NCI-H1105 (cell line): ENCODE measurements at regions not wholly inside any gene's neighbourhood (a gene's known extent, or its start where the extent isn't known, plus 50 kb on each side); places are given as distances from the start of the nearest gene placed in this dataset.
A peak's percentile ranks its signal among the peaks of the same experiment; 100 is the strongest.

Source experiments
- DNase-seq: peaks from one replicate; lab custom pipeline; 2025; lab: John Stamatoyannopoulos, UW

DNA sequence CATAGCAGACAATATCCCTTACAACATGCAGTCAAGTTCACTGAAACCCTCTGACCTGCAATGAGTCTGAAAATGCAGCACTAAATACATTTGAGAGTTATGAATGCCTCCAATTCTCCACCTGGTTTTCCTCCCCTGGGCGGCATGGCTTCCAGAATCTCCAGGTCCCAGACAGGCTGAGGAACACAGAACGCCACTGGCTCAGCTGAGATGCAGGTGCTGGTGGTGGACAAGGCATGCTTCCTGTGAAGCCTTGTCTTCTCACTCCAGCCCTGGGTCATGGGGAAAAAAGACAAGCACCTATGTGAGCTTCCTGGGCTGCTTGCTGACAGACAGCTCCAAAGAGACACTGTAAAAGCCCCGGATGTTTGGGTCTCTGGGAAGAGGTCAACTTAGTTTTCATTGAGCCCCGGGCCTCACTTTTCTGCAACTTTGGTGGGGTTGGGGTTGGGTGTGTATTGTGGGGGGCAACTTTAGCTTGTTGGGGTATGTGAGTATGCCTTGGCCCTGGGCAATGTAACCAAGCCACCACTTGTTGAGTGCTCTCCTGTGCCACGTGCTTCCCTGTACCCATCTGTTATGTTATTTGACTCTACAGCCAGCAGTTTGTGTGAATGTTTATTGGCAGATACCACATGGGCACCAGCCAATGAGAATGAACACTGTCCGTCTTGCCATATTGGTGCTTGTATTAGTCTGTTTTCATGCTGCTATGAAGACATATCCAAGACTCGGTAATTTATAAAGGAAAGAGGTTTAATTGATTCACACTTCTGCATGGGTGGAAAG is 127.8 kb downstream of the EMX2 start:
- DNase-seq: no peak

DNA sequence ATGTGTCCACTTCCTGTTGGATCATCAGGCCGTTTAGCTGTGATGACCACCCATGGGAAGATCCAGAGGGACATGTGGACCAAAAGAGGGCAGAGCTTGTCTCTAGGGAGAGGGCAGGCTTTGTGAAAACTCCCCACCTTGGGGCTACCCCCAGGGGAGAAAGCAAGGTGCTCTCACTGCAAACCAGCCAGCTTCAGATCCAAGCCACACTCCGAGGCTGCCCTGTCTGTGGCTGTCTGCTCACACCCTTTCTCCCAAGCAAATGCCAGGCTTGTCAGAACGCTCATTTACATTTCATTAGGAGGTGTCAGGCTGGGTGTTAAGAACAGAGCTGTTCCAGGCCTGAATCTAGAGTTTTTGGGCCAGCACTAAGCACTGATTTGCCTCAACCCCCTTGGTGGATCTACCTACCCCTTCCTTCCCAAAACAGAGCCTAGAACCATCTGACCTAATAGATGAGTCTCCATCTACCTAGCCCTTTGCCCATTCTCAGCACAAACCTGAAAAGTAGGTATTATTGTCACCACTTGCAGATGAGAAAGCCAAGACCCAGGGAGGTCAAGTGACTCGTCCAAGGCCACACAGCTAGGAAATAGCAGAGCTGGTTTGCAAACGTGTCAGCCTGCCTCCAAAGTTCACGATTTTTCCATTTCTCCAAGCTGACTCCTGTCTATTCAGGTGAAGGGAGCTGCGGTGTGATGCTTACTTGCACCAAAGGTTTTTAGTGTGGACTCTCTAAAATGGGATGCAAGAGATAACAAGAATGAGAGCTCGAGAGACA is 130.9 kb downstream of the EMX2 start:
- DNase-seq: no peak

DNA sequence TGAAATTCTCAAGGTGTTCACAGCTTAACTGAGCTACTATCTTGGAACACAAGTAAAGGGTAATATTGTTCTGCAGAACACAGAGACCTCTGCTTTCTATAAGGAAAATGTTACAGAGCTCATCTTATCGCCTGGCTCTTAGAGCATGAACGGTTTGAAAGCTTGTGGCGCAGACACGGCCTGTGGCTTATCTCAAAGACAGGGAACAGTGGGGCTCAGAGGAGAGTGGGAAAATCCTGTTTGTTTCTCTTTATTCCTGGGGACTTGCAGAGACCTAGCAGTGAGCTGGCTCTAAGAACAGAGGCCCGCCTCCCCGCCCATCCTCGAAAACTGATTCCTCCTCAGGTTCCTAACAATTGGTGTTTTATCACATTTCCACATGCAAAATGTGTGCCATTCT is 131.7 kb downstream of the EMX2 start:
- DNase-seq: no peak

DNA sequence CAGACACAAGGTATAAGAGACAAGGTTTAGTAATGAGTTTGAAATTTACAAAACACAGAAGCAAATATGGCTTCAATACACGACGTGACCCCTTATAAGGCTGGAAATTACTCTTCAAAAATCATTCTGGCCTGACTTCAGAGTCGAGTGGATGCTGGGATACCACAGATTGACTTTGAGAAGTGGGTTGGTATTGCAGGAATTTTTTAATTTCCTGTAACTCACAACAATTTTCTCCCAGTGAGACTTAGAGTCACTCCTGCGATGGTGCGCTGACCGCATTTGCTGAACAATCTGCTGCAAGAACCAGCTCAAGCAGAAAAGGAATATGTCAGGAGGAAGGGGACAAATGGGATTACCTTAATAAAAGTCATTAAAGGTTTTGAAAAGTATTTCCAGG is 132.1 kb downstream of the EMX2 start:
- DNase-seq: no peak

DNA sequence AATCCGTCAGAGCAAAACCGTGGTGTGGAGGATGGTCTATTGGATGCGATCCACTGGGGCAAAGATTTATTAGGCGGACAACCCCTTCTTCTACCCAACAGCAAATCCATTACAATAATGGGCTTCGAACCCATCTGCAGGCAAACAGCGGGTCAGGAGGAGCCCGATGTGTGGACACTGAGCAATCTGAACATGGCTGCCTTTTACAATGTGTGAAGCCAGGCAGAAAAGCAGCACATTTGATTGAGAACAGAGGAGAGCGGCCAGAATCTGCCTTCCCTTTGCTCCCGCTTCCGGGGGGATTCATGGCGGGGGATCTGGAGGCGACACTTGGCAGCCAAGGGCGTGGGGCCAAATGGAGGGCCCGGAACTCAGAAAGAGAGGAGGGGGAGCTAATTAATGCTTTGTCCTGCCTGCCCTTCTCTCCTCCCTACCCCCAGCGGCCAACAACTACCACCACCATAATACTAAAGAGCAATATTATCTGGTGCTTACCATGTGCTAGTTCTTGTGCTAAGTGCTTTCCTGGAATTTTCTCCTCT is 133.0 kb downstream of the EMX2 start:
- DNase-seq: no peak

DNA sequence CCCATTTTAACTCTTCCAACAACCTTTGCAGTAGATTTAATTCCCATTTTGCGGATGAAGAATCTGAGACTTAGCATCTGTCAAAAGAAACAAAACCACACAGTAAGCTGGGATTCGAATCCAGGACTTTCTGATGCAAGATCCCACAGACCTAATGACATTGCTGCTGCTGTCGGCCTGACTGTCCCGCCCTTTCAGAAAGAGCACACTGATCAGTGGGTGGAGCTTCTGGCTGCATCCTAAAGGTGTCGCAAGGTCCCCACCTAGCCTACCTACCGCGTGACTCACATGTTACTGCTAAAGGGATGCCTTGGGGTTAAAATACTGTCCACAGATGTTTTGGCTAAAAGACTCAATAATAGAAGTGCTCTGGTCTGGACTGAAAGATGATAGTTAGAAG is 134.7 kb downstream of the EMX2 start:
- no peak for DNase-seq

DNA sequence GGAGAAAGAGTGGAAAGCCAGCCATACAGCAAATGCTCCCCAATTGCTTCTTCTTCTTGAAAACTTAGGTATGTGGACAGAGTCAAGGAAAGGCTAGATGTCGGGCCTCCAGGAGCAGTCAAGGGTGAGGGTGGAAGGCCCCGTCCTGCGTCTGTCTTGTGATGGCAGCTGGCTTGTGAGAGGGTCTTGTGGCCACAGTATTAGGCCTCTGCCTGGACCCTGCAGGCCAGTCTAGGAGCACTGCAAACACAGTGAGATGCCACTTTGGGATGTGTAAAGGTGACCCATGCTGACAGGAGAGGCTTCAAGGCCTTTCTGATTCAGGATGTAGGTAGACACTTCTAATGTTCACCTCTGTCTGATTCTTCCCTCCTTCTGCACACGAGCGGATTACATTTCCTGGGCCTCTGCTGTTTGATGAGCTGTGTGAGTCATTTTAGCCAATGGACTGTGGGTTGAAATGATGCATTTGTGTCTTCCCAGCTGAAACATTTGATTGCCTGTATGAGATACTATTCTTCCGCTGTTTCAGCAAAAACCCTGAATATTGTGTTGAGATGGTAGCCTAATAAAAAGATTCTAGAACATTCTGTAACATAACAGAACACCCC is 135.4 kb downstream of the EMX2 start:
- DNase-seq: no peak

DNA sequence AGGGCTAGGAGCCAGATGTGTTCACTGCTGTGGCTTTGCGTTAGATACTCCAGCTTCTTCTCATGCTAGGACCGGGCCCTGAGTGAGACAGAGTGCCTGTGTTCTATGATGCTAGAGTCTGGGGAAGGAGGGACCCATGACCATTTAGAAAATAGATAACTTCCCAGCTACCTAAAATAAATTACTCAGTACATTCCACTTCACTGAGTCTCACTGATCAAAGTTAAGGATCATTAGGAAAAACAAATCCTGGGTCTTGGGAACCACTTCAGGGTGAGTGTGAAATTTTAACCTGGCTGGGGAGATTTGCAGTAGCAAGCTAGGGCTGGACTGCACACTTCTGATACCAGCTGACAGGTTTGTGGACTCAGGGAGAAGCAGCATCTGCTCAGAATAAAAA is 138.1 kb downstream of the EMX2 start:
- DNase-seq: no peak

DNA sequence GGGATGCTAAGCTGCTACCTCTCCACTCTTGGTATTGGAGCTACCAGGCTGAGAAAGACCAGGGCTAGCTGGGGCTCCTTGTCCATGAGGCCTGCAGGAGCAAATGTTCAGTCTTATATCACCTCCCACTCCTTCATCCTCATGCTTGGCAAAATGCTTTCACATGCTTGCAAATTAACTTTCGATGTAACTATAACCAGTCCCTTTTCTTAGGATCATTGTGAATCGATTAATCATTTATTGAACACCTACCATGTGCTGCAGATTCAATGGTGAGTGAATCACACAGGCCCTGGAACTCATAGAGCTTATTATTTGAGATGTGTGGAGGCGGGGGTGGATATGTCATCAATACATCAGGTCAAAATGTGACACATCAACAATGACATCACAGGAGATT is 138.6 kb downstream of the EMX2 start:
- DNase-seq: no peak

DNA sequence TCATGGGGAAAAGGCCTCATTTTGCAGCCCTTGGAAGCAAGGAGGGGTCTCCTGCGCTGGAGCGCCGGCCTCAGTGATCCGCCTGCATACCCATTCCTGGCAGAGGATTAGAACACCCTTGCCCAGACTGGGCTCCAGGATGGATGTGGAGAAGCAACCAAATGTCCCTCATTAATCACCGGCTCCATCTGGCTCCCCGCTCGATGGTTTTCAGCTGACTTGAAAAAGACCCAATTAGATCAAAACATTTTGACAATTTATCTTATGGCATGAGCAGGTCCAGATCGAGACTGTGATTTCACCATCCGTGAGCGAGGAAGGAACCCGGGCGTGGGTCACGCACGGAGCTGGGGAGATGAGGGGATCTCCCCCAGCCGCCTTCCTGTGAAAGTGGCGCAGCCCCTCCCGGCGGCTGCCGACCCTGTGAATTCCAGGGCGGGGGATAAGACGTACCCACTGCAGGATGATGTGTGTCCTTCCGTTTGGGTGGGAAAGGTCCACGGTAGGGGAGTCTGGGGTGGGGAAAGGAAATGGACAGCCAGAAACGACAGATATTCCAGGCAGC is 141.6 kb downstream of the EMX2 start:
- DNase-seq: no peak

DNA sequence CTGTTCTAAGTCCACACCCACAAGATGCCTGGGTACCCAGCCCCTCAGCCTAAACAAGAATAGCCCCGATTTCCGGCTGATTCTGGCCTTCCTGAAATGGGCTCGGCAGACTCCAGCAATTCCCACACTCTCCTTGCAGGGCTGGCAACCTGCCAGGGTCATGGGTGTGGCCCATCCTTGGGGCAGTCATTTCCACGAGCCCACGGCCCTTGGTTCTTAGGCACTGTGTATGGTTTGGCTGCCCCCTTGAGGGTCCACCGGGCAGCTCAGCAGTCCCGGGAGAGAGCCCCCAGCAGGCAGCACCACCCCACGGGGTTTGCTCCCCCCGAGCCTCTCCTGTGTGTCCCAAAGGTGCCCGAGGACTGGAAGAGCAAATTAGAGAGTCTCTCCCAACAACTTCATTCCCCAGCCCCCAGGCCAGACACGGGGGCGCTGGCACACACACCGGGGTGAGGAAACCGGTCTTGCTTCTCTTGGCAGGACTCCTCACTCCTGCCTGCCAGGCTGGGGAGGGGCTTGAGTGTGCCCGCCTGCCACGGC is 142.2 kb downstream of the EMX2 start:
- DNase-seq: peak; percentile 12

DNA sequence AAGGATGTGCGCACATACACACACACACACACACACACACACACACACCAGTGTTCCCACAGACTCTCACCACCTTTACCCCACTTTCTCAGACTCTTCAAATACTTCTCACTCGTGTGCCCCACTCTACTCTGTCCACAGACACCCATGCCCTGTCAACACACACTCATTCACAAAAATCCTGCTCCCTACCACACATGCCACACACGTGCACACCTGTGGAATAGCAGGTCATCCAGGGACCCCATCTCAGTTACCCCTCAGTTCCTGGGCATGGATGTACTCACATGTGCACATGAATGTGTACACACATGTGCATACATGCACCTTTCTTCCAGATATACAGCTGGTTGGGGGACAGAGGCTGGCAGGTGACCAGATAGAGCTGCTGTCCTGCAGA is 142.9 kb downstream of the EMX2 start:
- DNase-seq: no peak

DNA sequence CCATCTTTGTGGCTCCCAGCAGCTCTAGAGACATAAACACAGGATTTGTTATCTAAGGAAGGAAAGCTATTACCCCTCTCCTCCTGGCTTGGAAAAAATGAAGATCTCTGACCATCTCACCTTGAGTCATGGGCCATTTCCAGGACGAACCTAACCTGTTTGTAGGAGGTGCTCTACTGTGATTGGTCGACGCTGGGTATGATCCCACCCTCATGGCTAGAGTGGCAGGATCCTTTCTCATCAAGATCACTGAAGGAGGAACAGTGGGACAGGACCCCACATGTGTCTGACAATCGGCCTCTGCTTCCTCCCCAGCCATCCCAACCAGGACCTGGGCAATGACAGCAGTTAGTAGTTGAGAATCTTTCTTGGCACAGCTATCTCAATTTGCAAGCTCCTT is 144.1 kb downstream of the EMX2 start:
- no peak for DNase-seq

DNA sequence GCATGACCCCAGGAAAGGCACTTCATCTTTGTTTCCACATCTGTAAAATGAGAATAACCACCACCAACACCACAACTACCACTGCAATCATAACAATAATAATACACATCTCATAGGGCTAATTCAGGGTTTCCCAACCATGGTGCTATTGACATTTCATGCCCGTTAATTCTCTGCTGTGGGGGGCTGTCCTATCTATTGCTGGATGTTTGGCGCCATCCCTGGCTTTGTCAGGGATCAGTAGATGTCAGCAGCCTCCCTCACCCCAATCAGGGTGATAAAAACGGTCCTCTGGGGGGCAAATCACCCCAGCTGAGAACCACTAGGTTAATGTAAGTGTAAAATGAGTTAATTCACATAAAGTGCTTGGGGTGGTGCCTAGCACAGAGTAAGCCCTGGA is 145.8 kb downstream of the EMX2 start:
- DNase-seq: no peak

DNA sequence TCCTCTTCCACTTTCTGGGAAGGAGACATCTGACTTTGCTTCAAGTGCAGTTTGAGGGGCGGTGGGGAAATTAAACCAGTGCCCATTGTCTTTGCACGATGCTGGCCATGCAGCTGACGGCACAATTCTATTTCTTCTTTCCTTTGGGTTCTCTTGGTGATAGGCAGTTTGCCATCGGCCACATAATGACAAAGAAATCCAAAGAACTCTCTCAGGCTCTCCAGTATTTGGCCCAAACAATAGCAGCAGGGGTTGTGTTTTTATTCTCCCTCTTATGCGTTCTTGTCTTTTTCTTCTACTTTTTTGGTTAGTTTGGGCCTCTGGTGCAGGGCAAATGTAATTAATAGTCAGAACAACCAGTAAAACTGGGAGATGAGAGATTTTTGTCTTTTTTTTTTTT is 147.0 kb downstream of the EMX2 start:
- no peak for DNase-seq

DNA sequence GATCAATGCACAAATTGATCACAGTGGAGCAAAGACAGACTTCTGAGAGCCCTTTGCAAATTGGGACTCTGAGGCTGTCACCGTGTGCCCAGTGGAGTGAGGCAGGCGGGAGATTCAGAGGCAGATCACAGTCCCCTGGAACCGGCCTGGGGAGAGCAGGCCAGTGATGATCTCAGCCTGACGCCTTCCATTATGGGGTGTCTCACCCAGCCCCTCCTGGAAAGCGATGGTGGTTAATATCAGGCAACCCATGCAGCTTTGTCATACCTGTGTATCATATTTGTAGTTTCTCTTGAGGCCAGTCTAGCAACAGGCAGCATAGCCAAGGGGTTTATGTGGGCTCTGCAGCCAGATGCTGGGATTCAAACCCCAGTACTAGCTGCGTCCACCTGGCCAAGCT is 147.8 kb downstream of the EMX2 start:
- no peak for DNase-seq

DNA sequence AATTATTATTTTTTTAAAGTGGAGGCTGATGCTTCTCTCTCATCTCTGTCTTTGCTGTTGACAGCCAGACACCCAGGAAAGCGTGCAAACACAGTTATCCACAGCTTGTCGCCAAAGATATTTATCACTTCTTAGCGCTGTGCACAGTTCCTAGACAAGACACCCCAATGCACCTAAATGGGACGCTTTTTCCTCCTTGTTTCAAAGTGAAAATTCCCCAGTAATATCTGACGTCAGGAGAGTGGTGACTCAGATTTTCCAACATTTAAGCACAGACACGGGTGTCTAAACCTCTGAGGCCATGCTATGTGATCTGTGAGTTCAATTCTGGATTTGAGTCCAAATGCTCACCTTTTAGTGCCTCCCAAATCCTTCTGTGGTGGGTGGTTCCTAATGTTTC is 151.6 kb downstream of the EMX2 start:
- DNase-seq: no peak

DNA sequence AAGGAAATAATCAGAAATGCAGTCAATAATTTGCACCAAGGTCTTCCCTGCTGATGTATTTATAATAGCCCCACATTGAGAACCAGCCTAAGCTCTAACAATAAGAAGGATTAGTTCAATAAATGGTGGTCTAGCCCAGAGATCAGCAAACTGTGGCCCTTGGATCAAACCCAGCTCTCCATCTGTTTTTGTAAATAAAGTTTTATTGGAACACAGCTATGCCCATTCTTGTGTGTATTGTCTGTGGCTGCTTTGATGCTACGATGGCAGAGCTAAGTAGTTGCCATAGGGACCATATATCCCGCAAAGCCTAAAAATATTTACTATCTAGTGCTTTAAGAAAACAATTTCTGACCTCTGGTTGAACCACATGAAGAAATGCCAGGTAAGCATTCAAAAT is 154.9 kb downstream of the EMX2 start:
- no peak for DNase-seq

DNA sequence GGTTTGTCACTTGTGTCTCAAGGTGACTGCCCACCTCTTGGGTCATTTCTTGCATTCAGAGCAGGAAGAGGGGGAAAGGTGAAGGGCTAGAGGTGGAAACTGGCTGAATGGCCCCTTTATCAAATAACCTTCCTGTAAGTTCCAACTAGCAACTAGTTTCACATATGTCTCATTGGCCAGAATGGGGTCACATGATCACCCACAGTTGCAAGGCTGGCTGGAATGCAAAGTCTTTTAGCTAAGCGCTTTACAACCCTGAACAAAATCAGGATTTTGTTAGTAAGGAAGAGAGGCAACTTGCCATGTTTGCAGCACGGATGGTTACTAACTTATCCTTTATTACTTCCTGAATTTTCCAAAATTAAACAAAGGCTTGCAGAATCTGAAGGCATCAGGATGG is 156.3 kb downstream of the EMX2 start:
- no peak for DNase-seq

DNA sequence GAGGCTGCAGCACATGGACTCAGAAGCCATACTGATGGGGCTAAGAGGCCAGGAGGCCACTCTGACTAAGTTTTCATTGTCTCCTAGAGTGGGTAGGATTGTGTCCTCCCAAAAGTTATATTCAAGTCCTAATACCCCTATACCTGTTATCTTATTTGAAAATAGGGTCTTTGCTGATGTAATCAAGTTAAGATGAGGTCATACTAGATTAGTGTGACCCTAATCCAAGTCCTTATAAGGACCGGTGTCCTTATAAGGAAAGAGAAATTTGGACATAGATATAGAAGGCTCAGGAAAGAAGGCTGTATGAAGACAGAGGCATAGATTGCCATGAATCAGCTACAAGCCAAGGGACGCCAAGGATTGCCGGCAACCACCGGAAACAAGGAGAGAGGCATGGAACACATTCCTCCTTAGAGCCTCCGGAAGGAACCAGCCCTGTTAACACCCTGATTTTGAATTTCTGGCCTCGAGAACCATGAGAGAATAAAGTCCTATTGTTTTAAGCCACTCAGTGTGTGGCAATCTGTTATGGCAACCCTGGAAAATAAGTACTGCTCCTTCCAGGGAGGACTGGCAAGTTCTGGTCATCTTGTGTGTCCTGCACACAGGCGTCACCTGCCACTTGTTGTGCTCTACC is 157.0 kb downstream of the EMX2 start:
- no peak for DNase-seq

DNA sequence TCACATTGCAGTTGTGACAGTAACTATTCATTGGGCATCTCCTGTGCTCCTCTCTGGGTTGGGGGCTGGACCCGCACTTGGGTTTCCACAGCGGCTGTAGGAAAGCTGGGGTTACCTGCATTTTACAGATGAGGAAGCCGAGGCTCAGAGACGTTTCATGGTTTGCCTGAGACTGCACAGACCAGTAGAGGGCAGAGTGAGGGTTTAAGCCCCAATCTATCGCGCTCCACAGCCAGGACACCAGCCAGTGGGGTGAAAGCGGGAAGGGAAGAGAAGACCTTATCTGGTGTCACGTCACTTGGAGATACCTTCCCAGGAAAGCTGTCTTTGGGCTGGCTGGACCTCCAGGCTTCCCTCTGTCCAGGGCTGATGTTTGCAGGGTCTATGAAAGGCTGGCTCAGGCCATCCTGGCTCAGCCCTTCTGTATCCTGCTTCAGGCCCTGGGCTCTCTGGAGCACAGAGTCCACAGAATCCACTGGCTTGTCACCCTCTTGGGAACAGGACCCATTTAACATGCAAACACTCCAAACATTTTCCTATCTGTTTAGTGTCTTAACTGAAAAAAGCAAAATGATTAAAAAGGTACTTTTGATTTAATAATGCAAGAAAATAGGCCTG is 167.7 kb downstream of the EMX2 start:
- no peak for DNase-seq
